HCT116 (cell line): ENCODE measurements at regions not wholly inside any gene's neighbourhood (a gene's known extent, or its start where the extent isn't known, plus 50 kb on each side); places are given as distances from the start of the nearest gene placed in this dataset.

Source experiments
- ATAC-seq: fragments of 200-7000 bp; cut with Tn5 transposase; 2 replicates; pipeline ENCODE4 v1.9.1; 2020; ENCODE audit warnings: mild to moderate bottlenecking, moderate library complexity
- BruUV-seq: library from RNA; stranded (reverse); fragments of 400-500 nt; replicated peaks from 2 replicates; lab custom pipeline; 2021; lab: Mats Ljungman, UMichigan
- CTCF ChIA-PET: fragments of 300-600 bp; sonication (Branson Sonifier 250); formaldehyde crosslinking; loops from one replicate; lab custom pipeline; 2021; ENCODE audit warnings: antibody characterized with exemption; lab: Charles Lee
- POLR2A ChIA-PET: fragments of 300-600, 350-600 bp; sonication (Branson Sonifier 250); formaldehyde crosslinking; loops from one replicate; lab custom pipeline; 2021; ENCODE audit warnings: antibody characterized with exemption; lab: Charles Lee
- RAD21 ChIA-PET, 2 experiments: fragments of 300-600 bp; sonication (Branson Sonifier 250); formaldehyde crosslinking; loops; one replicate each; lab custom pipeline; 2023; ENCODE audit warnings: low total read pairs in 2 of 2; ENCODE audit not compliant: uncharacterized antibody in 2 of 2, unreplicated experiment in 2 of 2, low non-redundant PET in 1 of 2; lab: Charles Lee
- DNase-seq: peaks from one replicate; pipeline ENCODE4 v3.0.0-alpha.2; 2010; ENCODE audit warnings: low read depth, low spot score
- H2AFZ ChIP-seq: fragments of 200-600 bp; shearing (Covaris generic), sonication (generic); 2 replicates; pipeline ENCODE4 v1.6.1; 2017; ENCODE audit warnings: low read depth, mixed run types, mixed read lengths, antibody characterized with exemption, low read length; ENCODE audit not compliant: poor library complexity, severe bottlenecking
- H3K27ac ChIP-seq: 2 replicates; pipeline ENCODE4 v1.5.1; 2012; ENCODE audit warnings: low read depth, low read length
- H3K27me3 ChIP-seq: fragments of 200-600 bp; sonication (generic); 2 replicates; pipeline ENCODE4 v1.6.1; 2016; ENCODE audit warnings: mixed run types, low read length, mixed read lengths; ENCODE audit not compliant: insufficient read depth
- H3K36me3 ChIP-seq, 2 experiments: fragments of 200-500 bp in 1 of 2; fragments of 200-600 bp in 1 of 2; sonication (Bioruptor generic) in 1 of 2; sonication (generic) in 1 of 2; 2 replicates each; pipeline versions ENCODE4 v1.5.1 to v1.6.1; 2014 to 2016; ENCODE audit warnings: low read length in 2 of 2, inconsistent platforms in 1 of 2, mixed read lengths in 1 of 2, mixed run types in 1 of 2; ENCODE audit not compliant: insufficient read depth in 2 of 2, control insufficient read depth in 1 of 2
- H3K4me1 ChIP-seq, 2 experiments: fragments of 200-600 bp in 1 of 2; sonication (generic) in 1 of 2; 2 replicates each; pipeline versions ENCODE4 v1.5.1 to v1.6.1; 2012 to 2017; ENCODE audit warnings: low read length in 2 of 2, inconsistent platforms in 1 of 2, mild to moderate bottlenecking in 1 of 2, mixed read lengths in 1 of 2, mixed run types in 1 of 2, moderate library complexity in 1 of 2; ENCODE audit not compliant: insufficient read depth in 2 of 2, control insufficient read depth in 1 of 2
- H3K4me2 ChIP-seq: fragments of 200-600 bp; sonication (generic); 2 replicates; pipeline ENCODE4 v1.6.1; 2017; ENCODE audit warnings: mixed run types, low read length, mixed read lengths
- H3K4me3 ChIP-seq, 2 experiments: fragments of 200-600 bp in 1 of 2; sonication (generic) in 1 of 2; replicated peaks in 1 of 2; 2 replicates each; pipeline ENCODE4 v1.5.1; 2011 to 2016; ENCODE audit warnings: low read length in 2 of 2, control low read depth in 1 of 2, low read depth in 1 of 2, mild to moderate bottlenecking in 1 of 2, mixed read lengths in 1 of 2, mixed run types in 1 of 2
- H3K79me2 ChIP-seq: fragments of 200-600 bp; sonication (generic); 2 replicates; pipeline ENCODE4 v1.6.1; 2017; ENCODE audit warnings: mild to moderate bottlenecking, mixed run types, low read length, moderate library complexity, mixed read lengths; ENCODE audit not compliant: insufficient read depth
- H3K9ac ChIP-seq: fragments of 200-600 bp; sonication (generic); 2 replicates; pipeline ENCODE4 v1.6.1; 2016; ENCODE audit warnings: low read length, mixed read lengths
- H3K9me2 ChIP-seq: fragments of 200-600 bp; sonication (generic), shearing (Covaris generic); 2 replicates; pipeline ENCODE4 v1.6.1; 2017; ENCODE audit warnings: mixed run types, mild to moderate bottlenecking, moderate library complexity; ENCODE audit not compliant: insufficient read depth
- H3K9me3 ChIP-seq, 2 experiments: fragments of 200-500 bp in 1 of 2; fragments of 200-600 bp in 1 of 2; sonication (Bioruptor generic) in 1 of 2; sonication (generic) in 1 of 2; 2 replicates each; pipeline ENCODE4 v1.6.1; 2014 to 2017; ENCODE audit warnings: low read length in 2 of 2, mixed read lengths in 2 of 2, inconsistent platforms in 1 of 2, low read depth in 1 of 2, mild to moderate bottlenecking in 1 of 2, mixed run types in 1 of 2, moderate library complexity in 1 of 2; ENCODE audit not compliant: control insufficient read depth in 1 of 2, insufficient read depth in 1 of 2
- H4K20me1 ChIP-seq: fragments of 200-600 bp; sonication (generic), shearing (Covaris generic); 2 replicates; pipeline ENCODE4 v1.6.1; 2017; ENCODE audit warnings: mixed run types, mild to moderate bottlenecking, moderate library complexity; ENCODE audit not compliant: insufficient read depth
- CBX3 ChIP-seq: IDR thresholded peaks from 2 replicates; pipeline ENCODE4 v1.6.1; 2012; ENCODE audit warnings: low read depth
- CTCF ChIP-seq, 3 experiments: fragments of 200-600 bp in 1 of 3; sonication (generic) in 1 of 3; IDR thresholded peaks in 2 of 3; conservative IDR thresholded peaks in 1 of 3; 2 replicates each; pipeline ENCODE4 v1.5.1; 2012 to 2017; ENCODE audit warnings: low read depth in 2 of 3, low read length in 2 of 3, antibody characterized with exemption in 1 of 3, borderline replicate concordance in 1 of 3, control low read depth in 1 of 3, mild to moderate bottlenecking in 1 of 3, mixed read lengths in 1 of 3, mixed run types in 1 of 3, moderate library complexity in 1 of 3; ENCODE audit not compliant: insufficient read depth in 1 of 3
- ELF1 ChIP-seq: IDR thresholded peaks from 2 replicates; pipeline ENCODE4 v1.6.1; 2012; ENCODE audit warnings: low read depth, borderline replicate concordance
- EZH2 ChIP-seq: fragments of 200-600 bp; sonication (generic); IDR thresholded peaks from 2 replicates; pipeline ENCODE4 v1.6.1; 2017; ENCODE audit warnings: antibody characterized with exemption, mixed run types
- MAX ChIP-seq: IDR thresholded peaks from 2 replicates; pipeline ENCODE4 v1.6.1; 2012
- POLR2AphosphoS5 ChIP-seq: IDR thresholded peaks from 2 replicates; pipeline ENCODE4 v1.6.1; 2011; ENCODE audit warnings: mild to moderate bottlenecking, low read depth, low read length, moderate library complexity
- SP1 ChIP-seq: IDR thresholded peaks from 2 replicates; pipeline ENCODE4 v1.6.1; 2012; ENCODE audit warnings: low read depth
- SRF ChIP-seq: IDR thresholded peaks from 2 replicates; pipeline ENCODE4 v1.6.1; 2012; ENCODE audit warnings: low read depth
- TCF7L2 ChIP-seq: IDR thresholded peaks from 2 replicates; pipeline ENCODE4 v1.7.0; 2011; ENCODE audit warnings: borderline replicate concordance, inconsistent platforms; ENCODE audit not compliant: insufficient read depth, insufficient read length; ENCODE audit errors: extremely low read depth
- YY1 ChIP-seq: IDR thresholded peaks from 2 replicates; pipeline ENCODE4 v1.6.1; 2011; ENCODE audit warnings: low read length, low read depth, moderate library complexity, mild to moderate bottlenecking; ENCODE audit not compliant: insufficient replicate concordance; ENCODE audit errors: extremely low read depth
- ZFX ChIP-seq: fragments of 450-650 bp; IDR thresholded peaks from 2 replicates; pipeline ENCODE4 v1.6.1; 2017
- intact Hi-C: fragments of 100-400 bp; cut with micrococcal nuclease; formaldehyde crosslinking; loops from 2 replicates; pipeline ENCODE4 v1.10.0; 2022

- Histone ChIP-seq H2AFZ (no peak overlapping the region), H3K36me3 (no peaks in the 10 kb centered on the region)
- no peak for TF ChIP-seq CBX3
- no peak for TF ChIP-seq ZFX
- TF ChIP-seq TCF7L2 = no peak
- no peak for TF ChIP-seq POLR2AphosphoS5
- no peak for TF ChIP-seq ELF1
- no peak for TF ChIP-seq EZH2
- no peak for TF ChIP-seq SP1
- no peak for TF ChIP-seq CTCF (IDR thresholded peaks at IDR 0.05 in 2 of 3, conservative IDR thresholded peaks at IDR 0.05 in 1 of 3; ENCODE audit: borderline replicate concordance in 1 of 3, insufficient read depth in 1 of 3, low read depth in 2 of 3, low read length in 2 of 3)
- no peak for TF ChIP-seq MAX
- TF ChIP-seq SRF = no peak
- no peak for TF ChIP-seq YY1
- TF ChIP-seq, all 23 proteins: peak for 0
- POLR2A ChIA-PET = no interaction called here
- no peaks in the 10 kb centered on the region for H3K9me2 ChIP-seq
- no peak overlapping the region for H3K27ac ChIP-seq
- RAD21 ChIA-PET = no interaction called here
- no TSS peak for BruUV-seq
- no peak overlapping the region for H3K4me3 ChIP-seq
- no peaks in the 10 kb centered on the region for H3K4me1 ChIP-seq
- intact Hi-C loops = no loop called here
- no peaks in the 10 kb centered on the region for H3K79me2 ChIP-seq
- DNase-seq = no peak
- no peak overlapping the region for H3K9ac ChIP-seq
- H3K4me2 ChIP-seq = no peak overlapping the region
- no peaks in the 10 kb centered on the region for H4K20me1 ChIP-seq
- CTCF ChIA-PET = no interaction called here
- no peak for ATAC-seq
- H3K27me3 ChIP-seq = no peaks in the 10 kb centered on the region
- H3K9me3 ChIP-seq = peaks cover 3 to 7% of the 10 kb centered on the region in 2 experiments; a peak in 2 of 4 replicates
These were observed 646.9 kb upstream of the ZP4 start for GRCh38 chr1:238537641-238538040.
